Liver (tissue), 8 donors: ENCODE measurements at regions not wholly inside any gene's neighbourhood (a gene's known extent, or its start where the extent isn't known, plus 50 kb on each side); places are given as distances from the start of the nearest gene placed in this dataset.

Experiments used
- DNase-seq: peaks from one replicate; pipeline ENCODE4 v3.0.0-alpha.2; 2017; ENCODE audit warnings: low spot score
- H3K27ac ChIP-seq, 2 donors: one replicate each; pipeline ENCODE4 v1.7.0; 2013; ENCODE audit warnings: inconsistent platforms in 2 of 2, low read length in 2 of 2, control low read depth in 1 of 2, low read depth in 1 of 2, mild to moderate bottlenecking in 1 of 2
- H3K27me3 ChIP-seq, 4 donors: one replicate each; pipeline versions ENCODE4 v1.6.1 to v1.7.0; 2013; ENCODE audit warnings: low read length in 3 of 4, inconsistent platforms in 1 of 4, mild to moderate bottlenecking in 1 of 4, moderate library complexity in 1 of 4; ENCODE audit not compliant: control insufficient read depth in 4 of 4, insufficient read depth in 4 of 4
- H3K36me3 ChIP-seq, 4 donors: one replicate each; pipeline versions ENCODE4 v1.6.1 to v1.7.0; 2013; ENCODE audit warnings: low read length in 3 of 4, mild to moderate bottlenecking in 3 of 4, low read depth in 1 of 4, moderate library complexity in 1 of 4; ENCODE audit not compliant: control insufficient read depth in 4 of 4, insufficient read depth in 3 of 4
- H3K4me1 ChIP-seq, 4 donors: one replicate each; pipeline versions ENCODE4 v1.6.1 to v1.7.0; 2013; ENCODE audit warnings: low read length in 3 of 4, mild to moderate bottlenecking in 3 of 4, moderate library complexity in 1 of 4; ENCODE audit not compliant: control insufficient read depth in 4 of 4, insufficient read depth in 4 of 4
- H3K4me3 ChIP-seq, 3 donors: one replicate each; pipeline versions ENCODE4 v1.6.1 to v1.7.0; 2013; ENCODE audit warnings: low read length in 3 of 3, control low read depth in 1 of 3, low read depth in 1 of 3, mild to moderate bottlenecking in 1 of 3
- H3K9ac ChIP-seq, 2 donors: one replicate each; pipeline ENCODE4 v1.7.0; 2013; ENCODE audit warnings: low read length in 2 of 2, mild to moderate bottlenecking in 2 of 2, moderate library complexity in 2 of 2, control low read depth in 1 of 2, low read depth in 1 of 2
- H3K9me3 ChIP-seq, 4 donors: one replicate each; pipeline versions ENCODE4 v1.6.1 to v1.7.0; 2013; ENCODE audit warnings: low read length in 3 of 4; ENCODE audit not compliant: control insufficient read depth in 4 of 4
- ATF3 ChIP-seq: IDR thresholded peaks from 2 replicates; pipeline ENCODE4 v1.6.1; 2016; ENCODE audit warnings: antibody characterized with exemption
- CTCF ChIP-seq: fragments of 150-350 bp; IDR thresholded peaks from 2 replicates; pipeline ENCODE4 v1.5.1; 2017; ENCODE audit warnings: improper control_type of control experiment, low read depth, low read length; ENCODE audit not compliant: missing input control
- EGR1 ChIP-seq, 2 donors: IDR thresholded peaks; 2 replicates each; pipeline ENCODE4 v1.6.1; 2016 to 2018; ENCODE audit warnings: antibody characterized with exemption in 2 of 2, low read depth in 2 of 2
- FOXA1 ChIP-seq: IDR thresholded peaks from 2 replicates; pipeline ENCODE4 v1.6.1; 2016; ENCODE audit warnings: antibody characterized with exemption
- FOXA2 ChIP-seq: IDR thresholded peaks from 2 replicates; pipeline ENCODE4 v1.6.1; 2016; ENCODE audit warnings: antibody characterized with exemption
- GABPA ChIP-seq, 2 donors: IDR thresholded peaks in 1 of 2; conservative IDR thresholded peaks in 1 of 2; 2 replicates each; pipeline ENCODE4 v1.6.1; 2016; ENCODE audit warnings: antibody characterized with exemption in 2 of 2, mild to moderate bottlenecking in 1 of 2, moderate library complexity in 1 of 2
- HNF4A ChIP-seq, 2 donors: conservative IDR thresholded peaks; 2 replicates each; pipeline ENCODE4 v1.6.1; 2016; ENCODE audit warnings: antibody characterized with exemption in 2 of 2, mild to moderate bottlenecking in 2 of 2
- HNF4G ChIP-seq: IDR thresholded peaks from 2 replicates; pipeline ENCODE4 v1.6.1; 2016; ENCODE audit warnings: antibody characterized with exemption
- JUND ChIP-seq, 2 donors: IDR thresholded peaks; 2 replicates each; pipeline ENCODE4 v1.6.1; 2016; ENCODE audit warnings: antibody characterized with exemption in 2 of 2
- MAX ChIP-seq: IDR thresholded peaks from 2 replicates; pipeline ENCODE4 v1.6.1; 2016; ENCODE audit warnings: antibody characterized with exemption
- NR2F2 ChIP-seq: IDR thresholded peaks from 2 replicates; pipeline ENCODE4 v1.6.1; 2016; ENCODE audit warnings: antibody characterized with exemption
- RAD21 ChIP-seq, 2 donors: IDR thresholded peaks; 2 replicates each; pipeline ENCODE4 v1.6.1; 2016; ENCODE audit warnings: antibody characterized with exemption in 2 of 2, mild to moderate bottlenecking in 2 of 2
- REST ChIP-seq: IDR thresholded peaks from 2 replicates; pipeline ENCODE4 v1.6.1; 2016; ENCODE audit warnings: antibody characterized with exemption, mild to moderate bottlenecking
- RXRA ChIP-seq, 2 donors: IDR thresholded peaks; 2 replicates each; pipeline ENCODE4 v1.6.1; 2017 to 2018; ENCODE audit warnings: antibody characterized with exemption in 2 of 2, mild to moderate bottlenecking in 1 of 2
- SP1 ChIP-seq: IDR thresholded peaks from 2 replicates; pipeline ENCODE4 v1.6.1; 2018; ENCODE audit warnings: antibody characterized with exemption, mild to moderate bottlenecking
- TAF1 ChIP-seq: conservative IDR thresholded peaks from 2 replicates; pipeline ENCODE4 v1.6.1; 2016; ENCODE audit warnings: antibody characterized with exemption, mild to moderate bottlenecking
- YY1 ChIP-seq: IDR thresholded peaks from 2 replicates; pipeline ENCODE4 v1.6.1; 2016; ENCODE audit warnings: antibody characterized with exemption, mild to moderate bottlenecking
- ZBTB33 ChIP-seq: IDR thresholded peaks from 2 replicates; pipeline ENCODE4 v1.6.1; 2016; ENCODE audit warnings: antibody characterized with exemption
- WGBS: extraction: QIAGEN DNeasy Blood & Tissue Kit; methylation state at CpG from one replicate; pipeline ENCODE4 v1.1.7; 2013; 5-methylcytosine and 5-hydroxymethylcytosine counted together
- donor health status: healthy.
- donor health status: healthy.
- donor health status: healthy.
- donor health status: healthy.
- donor health status: healthy.

- Histone ChIP-seq H3K9me3 (no peaks in the 10 kb centered on the region), H3K36me3 (no peaks in the 10 kb centered on the region), H3K9ac (no peak overlapping the region), H3K4me1 (no peaks in the 10 kb centered on the region), H3K27me3 (no peaks in the 10 kb centered on the region), H3K27ac (no peak overlapping the region), H3K4me3 (no peak overlapping the region)
- TF ChIP-seq HNF4A (conservative IDR thresholded peaks at IDR 0.05) = no peak
- no peak for TF ChIP-seq RAD21 (IDR thresholded peaks at IDR 0.05)
- TF ChIP-seq JUND (IDR thresholded peaks at IDR 0.05) = no peak
- TF ChIP-seq CTCF = no peak
- TF ChIP-seq FOXA2 = no peak
- TF ChIP-seq NR2F2 = no peak
- TF ChIP-seq FOXA1 = no peak
- no peak for TF ChIP-seq SP1
- no peak for TF ChIP-seq MAX
- TF ChIP-seq REST = no peak
- TF ChIP-seq GABPA (IDR thresholded peaks at IDR 0.05 in 1 of 2, conservative IDR thresholded peaks at IDR 0.05 in 1 of 2) = no peak
- no peak for TF ChIP-seq EGR1 (IDR thresholded peaks at IDR 0.05; ENCODE audit: low read depth in 2 of 2)
- TF ChIP-seq RXRA (IDR thresholded peaks at IDR 0.05) = no peak
- TF ChIP-seq HNF4G = no peak
- TF ChIP-seq TAF1 = no peak
- no peak for TF ChIP-seq ATF3
- TF ChIP-seq ZBTB33 = no peak
- TF ChIP-seq YY1 = no peak
- no peak for DNase-seq
- WGBS = 68% methylated on average over 2 of the region's 2 CpGs
Measured at GRCh38 chr7:125746510-125746909, 816.9 kb upstream of the POT1 start.

- TF ChIP-seq JUND (IDR thresholded peaks at IDR 0.05) = no peak
- TF ChIP-seq GABPA (IDR thresholded peaks at IDR 0.05 in 1 of 2, conservative IDR thresholded peaks at IDR 0.05 in 1 of 2) = no peak
- no peak for TF ChIP-seq RAD21 (IDR thresholded peaks at IDR 0.05)
- TF ChIP-seq CTCF = no peak
- TF ChIP-seq RXRA (IDR thresholded peaks at IDR 0.05) = no peak
- no peak for TF ChIP-seq NR2F2
- TF ChIP-seq HNF4G = no peak
- no peak for TF ChIP-seq FOXA2
- no peak for TF ChIP-seq YY1
- TF ChIP-seq FOXA1 = no peak
- no peak overlapping the region for H3K9ac ChIP-seq
- no peak overlapping the region for H3K27ac ChIP-seq
- no peaks in the 10 kb centered on the region for H3K36me3 ChIP-seq
- DNase-seq = no peak
- H3K27me3 ChIP-seq = no peaks in the 10 kb centered on the region
- H3K4me1 ChIP-seq = no peaks in the 10 kb centered on the region
- 60% methylated on average over 1 of the region's 1 CpG for WGBS
- H3K4me3 ChIP-seq = no peak overlapping the region
- H3K9me3 ChIP-seq = no peaks in the 10 kb centered on the region
Measured at GRCh38 chr7:125727215-125727614, 797.6 kb upstream of the POT1 start.
